IPS DF 4.7 (cell line): ENCODE measurements at regions not wholly inside any gene's neighbourhood (a gene's known extent, or its start where the extent isn't known, plus 50 kb on each side); places are given as distances from the start of the nearest gene placed in this dataset.
"Not testable (repeated sequence)": the region's sequence is repeated elsewhere in the genome, so short reads cannot be mapped to it uniquely, and the experiment has no call there.

ENCODE experiments used
- DNase-seq: peaks from one replicate; pipeline ENCODE4 v3.0.0-alpha.2; 2013; ENCODE audit warnings: low spot score; ENCODE audit errors: extremely low read depth

GRCh38 chr19:28332351-28332750, 880.6 kb downstream of the UQCRFS1 start:
- DNase-seq, result no peak

GRCh38 chr19:28331596-28331995, 881.4 kb downstream of the UQCRFS1 start:
- no peak for DNase-seq

- DNase-seq, result no peak
These were observed 882.1 kb downstream of the UQCRFS1 start for GRCh38 chr19:28330831-28331230.

GRCh38 chr19:28329429-28329828, 883.5 kb downstream of the UQCRFS1 start:
- no peak for DNase-seq

GRCh38 chr19:28327905-28328304, 885.0 kb downstream of the UQCRFS1 start:
- DNase-seq, result no peak

GRCh38 chr19:28326746-28327145, 886.2 kb downstream of the UQCRFS1 start:
- no peak for DNase-seq

GRCh38 chr19:28324275-28325060, 888.5 kb downstream of the UQCRFS1 start:
- DNase-seq, result no peak

GRCh38 chr19:28322945-28323344, 890.0 kb downstream of the UQCRFS1 start:
- no peak for DNase-seq

GRCh38 chr19:28322491-28322890, 890.5 kb downstream of the UQCRFS1 start:
- no peak for DNase-seq

- no peak for DNase-seq
These were observed 893.0 kb downstream of the UQCRFS1 start for GRCh38 chr19:28319918-28320317.

GRCh38 chr19:28319227-28319626, 893.7 kb downstream of the UQCRFS1 start:
- no peak for DNase-seq

GRCh38 chr19:28318469-28319179, 894.3 kb downstream of the UQCRFS1 start:
- no peak for DNase-seq

GRCh38 chr19:28316464-28316863, 896.5 kb downstream of the UQCRFS1 start:
- DNase-seq, result no peak

GRCh38 chr19:28314756-28315155, 898.2 kb downstream of the UQCRFS1 start:
- no peak for DNase-seq

- no peak for DNase-seq
These were observed 898.7 kb downstream of the UQCRFS1 start for GRCh38 chr19:28314287-28314686.

GRCh38 chr19:28313633-28314032, 899.3 kb downstream of the UQCRFS1 start:
- DNase-seq, result no peak

GRCh38 chr19:28312269-28312668, 900.7 kb downstream of the UQCRFS1 start:
- no peak for DNase-seq

- DNase-seq, result not testable (repeated sequence)
These were observed 902.1 kb downstream of the UQCRFS1 start for GRCh38 chr19:28310829-28311228.

- no peak for DNase-seq
These were observed 903.9 kb downstream of the UQCRFS1 start for GRCh38 chr19:28309070-28309469.

- no peak for DNase-seq
These were observed 905.0 kb downstream of the UQCRFS1 start for GRCh38 chr19:28307963-28308362.

GRCh38 chr19:28307487-28307886, 905.5 kb downstream of the UQCRFS1 start:
- no peak for DNase-seq

GRCh38 chr19:28305513-28305912, 907.4 kb downstream of the UQCRFS1 start:
- no peak for DNase-seq

GRCh38 chr19:28303502-28303901, 909.4 kb downstream of the UQCRFS1 start:
- DNase-seq, result no peak
